OCI-LY7 (cell line): ENCODE measurements at regions not wholly inside any gene's neighbourhood (a gene's known extent, or its start where the extent isn't known, plus 50 kb on each side); places are given as distances from the start of the nearest gene placed in this dataset.

Experiments
- CTCF ChIP-seq: fragments of 200-600 bp; sonication (generic); conservative IDR thresholded peaks from 2 replicates; pipeline ENCODE4 v1.5.1; 2014; ENCODE audit warnings: mild to moderate bottlenecking, antibody characterized with exemption, low read length, moderate library complexity, mixed read lengths
- EZH2phosphoT487 ChIP-seq: fragments of 200-600 bp; sonication (generic); IDR thresholded peaks from 2 replicates; pipeline ENCODE4 v1.6.1; 2018; ENCODE audit warnings: low read depth, borderline replicate concordance, mild to moderate bottlenecking, mixed run types, antibody characterized with exemption, low read length, moderate library complexity, mixed read lengths

- TF ChIP-seq CTCF (no peak), EZH2phosphoT487 (no peak)
These were observed 323.1 kb downstream of the GBA3 start for GRCh38 chr4:23015821-23016220.
